ENCODE measurements at regions not wholly inside any gene's neighbourhood (a gene's known extent, or its start where the extent isn't known, plus 50 kb on each side); places are given as distances from the start of the nearest gene placed in this dataset.

GRCh38 chr2:240226672-240227537, 86.4 kb upstream of the OTOS start:
- no peak for TF ChIP-seq CTCF (IDR thresholded peaks at IDR 0.05; ENCODE audit: low read depth, low read length)
- DNase-seq (ENCODE audit: low read depth in 2 of 2) = no peak
- no peak overlapping the region for H3K4me3 ChIP-seq (replicated peaks in 1 of 2; ENCODE audit: low read depth in 2 of 2, low read length in 2 of 2)

GRCh38 chr2:240227538-240228428, 87.3 kb upstream of the OTOS start:
- no peak overlapping the region for H3K4me3 ChIP-seq (replicated peaks in 1 of 2; ENCODE audit: low read depth in 2 of 2, low read length in 2 of 2)
- no peak for DNase-seq (ENCODE audit: low read depth in 2 of 2)
- no peak for TF ChIP-seq CTCF (IDR thresholded peaks at IDR 0.05; ENCODE audit: low read depth, low read length)

- DNase-seq (ENCODE audit: low read depth in 2 of 2) = no peak
- no peak overlapping the region for H3K4me3 ChIP-seq (replicated peaks in 1 of 2; ENCODE audit: low read depth in 2 of 2, low read length in 2 of 2)
- TF ChIP-seq CTCF (IDR thresholded peaks at IDR 0.05; ENCODE audit: low read depth, low read length) = no peak
Measured at GRCh38 chr2:240229005-240229404, 88.5 kb upstream of the OTOS start.

GRCh38 chr2:240229603-240230235, 89.3 kb upstream of the OTOS start:
- no peak overlapping the region for H3K4me3 ChIP-seq (replicated peaks in 1 of 2; ENCODE audit: low read depth in 2 of 2, low read length in 2 of 2)
- TF ChIP-seq CTCF (IDR thresholded peaks at IDR 0.05; ENCODE audit: low read depth, low read length) = no peak
- peak; percentile 76 to 88 for DNase-seq (ENCODE audit: low read depth in 2 of 2)

- no peak overlapping the region for H3K4me3 ChIP-seq (replicated peaks in 1 of 2; ENCODE audit: low read depth in 2 of 2, low read length in 2 of 2)
- no peak for TF ChIP-seq CTCF (IDR thresholded peaks at IDR 0.05; ENCODE audit: low read depth, low read length)
- no peak for DNase-seq (ENCODE audit: low read depth in 2 of 2)
Measured at GRCh38 chr2:240230291-240230931, 90.0 kb upstream of the OTOS start.

- DNase-seq (ENCODE audit: low read depth in 2 of 2) = no peak
- H3K4me3 ChIP-seq (replicated peaks in 1 of 2; ENCODE audit: low read depth in 2 of 2, low read length in 2 of 2) = no peak overlapping the region
- TF ChIP-seq CTCF (IDR thresholded peaks at IDR 0.05; ENCODE audit: low read depth, low read length) = no peak
Measured at GRCh38 chr2:240231838-240232244, 91.4 kb upstream of the OTOS start.
